ENCODE measurements at regions not wholly inside any gene's neighbourhood (a gene's known extent, or its start where the extent isn't known, plus 50 kb on each side); places are given as distances from the start of the nearest gene placed in this dataset.

- Histone ChIP-seq H3K9ac (ENCODE audit: control insufficient read depth, insufficient read depth, low read length) (no peak overlapping the region), H3K4me1 (ENCODE audit: control insufficient read depth, insufficient read depth, low read length) (peaks cover 9% of the 10 kb centered on the region), H3K27me3 (replicated peaks in 1 of 2; ENCODE audit: control insufficient read depth in 2 of 2, insufficient read depth in 2 of 2, low read length in 1 of 2) (no peaks in the 10 kb centered on the region), H3K27ac (ENCODE audit: control insufficient read depth, insufficient read depth) (no peak overlapping the region), H3K36me3 (ENCODE audit: control insufficient read depth in 2 of 2, insufficient read depth in 2 of 2, low read length in 1 of 2) (no peaks in the 10 kb centered on the region), H2AFZ (ENCODE audit: control insufficient read depth, low read depth, low read length) (no peak overlapping the region), H3K4me2 (ENCODE audit: control insufficient read depth, insufficient read depth) (no peak overlapping the region), H4K20me1 (ENCODE audit: control insufficient read depth, insufficient read depth) (no peaks in the 10 kb centered on the region), H3K79me2 (ENCODE audit: control insufficient read depth, insufficient read depth, low read length) (no peaks in the 10 kb centered on the region), H3K9me3 (replicated peaks; ENCODE audit: control insufficient read depth, insufficient read depth, low read length) (no peaks in the 10 kb centered on the region; the same call in 2 of the 3 replicates), H3K4me3 (no peak overlapping the region)
- ChIA-PET POLR2A (no interaction called here), SMC1A (ENCODE audit: uncharacterized antibody, unreplicated experiment) (interaction anchor here (1.0 to 1.5 kb wide), 2 partner anchors 16 to 31 kb away, joined by 4 read pairs; no protein-coding TSS in a partner anchor), CTCF (interaction anchor here (2.3 kb wide), 1 partner anchor 30 kb away, joined by 8 read pairs; no protein-coding TSS in a partner anchor), RAD21 (ENCODE audit: unreplicated experiment) (no interaction called here)
- DNase-seq (ENCODE audit: low read depth, low spot score) (no peak), FAIRE-seq (no peak), ATAC-seq (no peak)
- intact Hi-C loops (cut with micrococcal nuclease; ENCODE audit: unreplicated experiment), result no loop called here
- BruUV-seq (replicated peaks), result no TSS peak
- 91% methylated on average over 9 of the region's 9 CpGs for WGBS (ENCODE audit: insufficient coverage, insufficient replicate concordance, low lambda C conversion rate, missing lambda C conversion rate)
- no peak for TF ChIP-seq NKRF (conservative IDR thresholded peaks at IDR 0.05)
- no peak for TF ChIP-seq ZNF687 (IDR thresholded peaks at IDR 0.05)
- TF ChIP-seq CTCF (IDR thresholded peaks at IDR 0.05 in 2 of 3, conservative IDR thresholded peaks at IDR 0.05 in 1 of 3; ENCODE audit: control insufficient read depth in 2 of 3, extremely low read depth in 1 of 3, insufficient read depth in 1 of 3, low read depth in 3 of 3, low read length in 3 of 3), result no peak
- no peak for TF ChIP-seq SUPT20H (IDR thresholded peaks at IDR 0.05; ENCODE audit: borderline replicate concordance, control insufficient read depth, low read depth, low read length)
- no peak for TF ChIP-seq SMARCA5 (IDR thresholded peaks at IDR 0.05)
- TF ChIP-seq, protein P1, sequence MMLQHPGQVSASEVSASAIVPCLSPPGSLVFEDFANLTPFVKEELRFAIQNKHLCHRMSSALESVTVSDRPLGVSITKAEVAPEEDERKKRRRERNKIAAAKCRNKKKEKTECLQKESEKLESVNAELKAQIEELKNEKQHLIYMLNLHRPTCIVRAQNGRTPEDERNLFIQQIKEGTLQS (IDR thresholded peaks at IDR 0.05; ENCODE audit: borderline replicate concordance, extremely low read depth, low read depth, low read length), result no peak
- TF ChIP-seq MXI1 (IDR thresholded peaks at IDR 0.05; ENCODE audit: low read depth, low read length), result no peak
- TF ChIP-seq HDAC2 (IDR thresholded peaks at IDR 0.05), result no peak
- no peak for TF ChIP-seq ZNF622 (IDR thresholded peaks at IDR 0.05)
- TF ChIP-seq JUND (IDR thresholded peaks at IDR 0.05; ENCODE audit: low read depth, low read length), result no peak
- no peak for TF ChIP-seq MTA3 (IDR thresholded peaks at IDR 0.05; ENCODE audit: borderline replicate concordance, low read length)
- in situ Hi-C loops (cut with MboI), result no loop called here
These were observed 189.9 kb downstream of the IRF8 start for GRCh38 chr16:86088816-86089215.

All from GM12878 (cell line).